ENCODE measurements at regions not wholly inside any gene's neighbourhood (a gene's known extent, or its start where the extent isn't known, plus 50 kb on each side); places are given as distances from the start of the nearest gene placed in this dataset.
"Not testable (repeated sequence)": the region's sequence is repeated elsewhere in the genome, so short reads cannot be mapped to it uniquely, and the experiment has no call there.

DNA sequence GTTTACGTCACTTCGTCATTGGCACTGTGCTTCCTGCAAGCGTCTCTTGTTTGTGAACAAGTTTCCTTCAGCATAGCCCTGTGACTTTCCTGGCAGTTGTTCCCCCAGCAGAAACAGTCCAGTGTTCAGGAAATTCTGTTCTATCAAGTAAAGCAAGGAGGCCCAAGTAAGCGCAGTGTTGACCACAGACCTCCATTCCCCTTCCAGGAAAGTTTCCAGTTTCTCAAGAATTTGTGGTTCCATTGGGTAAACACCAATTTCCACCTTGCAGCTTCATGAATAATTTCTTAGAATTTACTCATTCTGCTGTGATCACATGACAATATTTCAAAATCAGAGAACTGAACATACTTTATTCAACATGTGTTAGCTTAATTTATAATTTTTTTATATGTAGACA is 88.5 kb upstream of the ETV3 start:
- TF ChIP-seq, protein P1, sequence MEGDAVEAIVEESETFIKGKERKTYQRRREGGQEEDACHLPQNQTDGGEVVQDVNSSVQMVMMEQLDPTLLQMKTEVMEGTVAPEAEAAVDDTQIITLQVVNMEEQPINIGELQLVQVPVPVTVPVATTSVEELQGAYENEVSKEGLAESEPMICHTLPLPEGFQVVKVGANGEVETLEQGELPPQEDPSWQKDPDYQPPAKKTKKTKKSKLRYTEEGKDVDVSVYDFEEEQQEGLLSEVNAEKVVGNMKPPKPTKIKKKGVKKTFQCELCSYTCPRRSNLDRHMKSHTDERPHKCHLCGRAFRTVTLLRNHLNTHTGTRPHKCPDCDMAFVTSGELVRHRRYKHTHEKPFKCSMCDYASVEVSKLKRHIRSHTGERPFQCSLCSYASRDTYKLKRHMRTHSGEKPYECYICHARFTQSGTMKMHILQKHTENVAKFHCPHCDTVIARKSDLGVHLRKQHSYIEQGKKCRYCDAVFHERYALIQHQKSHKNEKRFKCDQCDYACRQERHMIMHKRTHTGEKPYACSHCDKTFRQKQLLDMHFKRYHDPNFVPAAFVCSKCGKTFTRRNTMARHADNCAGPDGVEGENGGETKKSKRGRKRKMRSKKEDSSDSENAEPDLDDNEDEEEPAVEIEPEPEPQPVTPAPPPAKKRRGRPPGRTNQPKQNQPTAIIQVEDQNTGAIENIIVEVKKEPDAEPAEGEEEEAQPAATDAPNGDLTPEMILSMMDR (IDR thresholded peaks at IDR 0.05), result no peak
- no peak for TF ChIP-seq ZFX (IDR thresholded peaks at IDR 0.05; ENCODE audit: borderline replicate concordance)
- H3K27ac ChIP-seq, result no peak overlapping the region

DNA sequence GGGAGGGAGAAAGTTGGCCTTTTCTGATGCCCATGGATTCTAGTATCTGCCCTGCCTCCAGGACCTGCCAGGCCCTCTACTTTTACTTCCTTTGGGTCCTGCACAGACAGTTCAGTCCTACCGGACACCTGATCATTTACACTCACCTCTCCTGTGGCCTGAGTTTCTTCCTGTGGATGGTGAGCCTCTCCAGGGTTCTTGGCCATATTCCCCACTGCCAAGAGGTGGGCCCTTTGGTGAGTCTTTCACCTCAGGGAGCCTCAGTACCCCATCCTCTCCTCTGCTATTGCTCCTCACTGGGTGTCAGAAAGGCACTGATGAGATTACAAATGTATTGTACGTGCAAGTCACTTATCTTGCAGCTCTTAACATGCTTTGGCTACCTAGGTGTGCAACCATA is 81.4 kb upstream of the ETV3 start:
- TF ChIP-seq ZFX (IDR thresholded peaks at IDR 0.05; ENCODE audit: borderline replicate concordance), result no peak
- TF ChIP-seq, protein P1 (IDR thresholded peaks at IDR 0.05), result no peak
- H3K27ac ChIP-seq, result no peak overlapping the region

DNA sequence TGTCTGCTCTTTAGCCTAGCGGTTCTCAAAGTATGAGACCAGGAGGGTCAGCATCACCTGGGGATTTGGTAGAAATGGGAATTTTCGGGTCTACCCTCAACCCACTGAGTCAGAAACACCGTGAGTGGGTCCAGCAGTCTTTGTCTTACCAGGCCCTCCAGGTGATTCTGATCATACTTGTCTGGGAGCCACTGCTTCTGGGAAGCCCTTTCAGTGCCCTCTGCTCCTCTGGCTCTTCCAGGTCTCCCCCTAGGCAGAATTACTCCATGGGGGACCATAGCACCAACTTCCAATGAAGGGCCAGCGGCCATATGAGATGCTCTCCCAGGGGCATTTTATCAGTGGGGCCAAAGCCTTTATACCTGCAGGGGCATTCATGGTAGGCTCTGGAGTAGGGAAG is 81.0 kb upstream of the ETV3 start:
- H3K27ac ChIP-seq, result no peak overlapping the region
- TF ChIP-seq, protein P1 (IDR thresholded peaks at IDR 0.05), result no peak
- TF ChIP-seq ZFX (IDR thresholded peaks at IDR 0.05; ENCODE audit: borderline replicate concordance), result no peak

DNA sequence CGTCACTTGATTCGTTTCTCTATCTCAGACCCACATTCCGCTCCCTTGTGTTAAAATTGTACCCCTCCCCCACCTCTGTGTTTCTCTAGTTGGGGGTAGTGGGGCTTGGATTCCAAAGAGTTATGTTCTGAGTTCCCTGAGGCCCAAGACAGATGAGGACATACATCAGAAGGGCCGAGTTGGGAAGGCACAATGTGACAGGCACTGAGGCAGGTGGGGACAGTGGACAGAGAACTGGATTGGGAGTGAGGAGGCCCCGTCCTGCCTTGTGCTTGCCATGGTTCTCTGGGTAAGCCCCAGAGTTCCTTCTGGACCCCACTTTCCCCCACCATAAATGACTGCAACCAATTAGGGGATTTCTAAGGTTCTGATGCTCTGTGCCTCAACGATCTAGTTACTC is 80.5 kb upstream of the ETV3 start:
- TF ChIP-seq ZFX (IDR thresholded peaks at IDR 0.05; ENCODE audit: borderline replicate concordance), result no peak
- TF ChIP-seq, protein P1 (IDR thresholded peaks at IDR 0.05), result no peak
- no peak overlapping the region for H3K27ac ChIP-seq

DNA sequence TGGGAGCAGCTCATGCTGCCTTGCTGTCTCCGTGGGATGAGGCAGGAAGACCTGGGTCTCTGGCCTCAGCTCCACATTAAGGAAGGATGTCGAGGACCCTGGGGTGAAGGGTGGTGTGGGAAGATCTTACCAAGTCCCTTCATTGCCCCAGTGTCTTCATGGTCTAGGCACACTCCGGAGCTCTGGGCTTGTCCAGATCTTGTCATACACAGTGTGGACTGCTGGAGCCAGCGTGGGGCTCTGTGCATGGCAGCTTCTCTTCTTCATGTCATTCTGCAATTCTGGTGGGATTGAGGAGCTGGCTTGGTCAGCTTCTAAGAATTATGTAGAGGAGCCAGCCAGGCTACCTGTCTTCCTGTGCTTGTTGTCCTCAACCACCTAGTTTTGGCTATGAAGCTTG is 79.3 kb upstream of the ETV3 start:
- TF ChIP-seq, protein P1 (IDR thresholded peaks at IDR 0.05), result no peak
- no peak for TF ChIP-seq ZFX (IDR thresholded peaks at IDR 0.05; ENCODE audit: borderline replicate concordance)
- H3K27ac ChIP-seq, result no peak overlapping the region

DNA sequence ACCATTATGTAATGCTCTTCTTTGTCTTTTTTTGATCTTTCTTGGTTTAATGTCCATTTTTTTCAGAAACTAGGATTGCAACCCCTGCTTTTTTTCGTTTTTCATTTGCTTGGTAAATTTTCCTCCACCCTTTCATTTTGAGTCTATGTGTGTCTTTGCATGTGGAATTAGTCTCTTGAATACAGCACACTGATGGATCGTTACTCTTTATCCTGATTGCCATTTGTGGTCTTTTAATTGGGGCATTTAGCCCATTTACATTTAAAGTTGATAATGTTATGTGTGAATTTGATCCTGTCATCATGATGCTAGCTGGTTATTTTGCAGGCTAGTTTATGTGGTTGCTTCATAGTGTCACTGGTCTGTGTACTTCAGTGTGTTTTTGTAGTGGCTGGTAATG is 75.6 kb upstream of the ETV3 start:
- no peak overlapping the region for H3K27ac ChIP-seq
- TF ChIP-seq ZFX (IDR thresholded peaks at IDR 0.05; ENCODE audit: borderline replicate concordance), result no peak
- TF ChIP-seq, protein P1 (IDR thresholded peaks at IDR 0.05), result no peak

DNA sequence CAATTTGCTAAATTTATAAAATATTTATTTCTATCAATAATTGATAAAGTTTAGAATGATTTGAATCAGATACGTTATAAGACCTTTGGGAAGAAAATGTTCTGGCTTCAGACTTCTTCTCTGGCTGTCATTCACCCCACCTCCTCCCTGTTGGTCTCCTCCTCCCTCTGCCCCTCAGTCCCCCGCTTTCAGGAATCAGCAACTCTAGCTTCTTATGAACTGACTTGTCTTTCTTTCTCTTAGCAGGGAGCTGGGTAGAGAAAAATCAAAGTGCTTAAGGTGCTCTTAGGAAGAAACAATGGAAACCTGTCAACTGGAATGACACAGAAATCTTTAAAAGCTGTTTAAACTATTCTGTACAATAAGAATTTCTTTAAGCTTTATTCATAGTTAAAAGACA is 71.3 kb upstream of the ETV3 start:
- no peak for TF ChIP-seq ZFX (IDR thresholded peaks at IDR 0.05; ENCODE audit: borderline replicate concordance)
- TF ChIP-seq, protein P1 (IDR thresholded peaks at IDR 0.05), result no peak
- H3K27ac ChIP-seq, result no peak overlapping the region

DNA sequence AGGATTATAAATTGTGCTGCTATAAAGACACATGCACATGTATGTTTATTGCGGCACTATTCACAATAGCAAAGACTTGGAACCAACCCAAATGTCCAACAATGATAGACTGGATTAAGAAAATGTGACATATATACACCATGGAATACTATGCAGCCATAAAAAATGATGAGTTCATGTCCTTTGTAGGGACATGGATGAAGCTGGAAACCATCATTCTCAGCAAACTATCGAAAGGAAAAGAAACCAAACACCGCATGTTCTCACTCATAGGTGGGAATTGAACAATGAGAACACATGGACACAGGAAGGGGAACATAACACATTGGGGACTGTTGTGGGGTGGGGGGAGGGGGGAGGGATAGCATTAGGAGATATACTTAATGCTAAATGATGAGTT is 67.8 kb upstream of the ETV3 start:
- H3K27ac ChIP-seq, result not testable (repeated sequence)

All from 22Rv1 (cell line).